Osteocyte (in vitro differentiated cells): ENCODE measurements at regions not wholly inside any gene's neighbourhood (a gene's known extent, or its start where the extent isn't known, plus 50 kb on each side); places are given as distances from the start of the nearest gene placed in this dataset.

Experiments used
- DNase-seq: peaks from one replicate; pipeline ENCODE4 v3.0.0; 2021; ENCODE audit warnings: mixed read lengths; ENCODE audit not compliant: unreplicated experiment; ENCODE audit errors: extremely low spot score
- H3K27ac Mint-ChIP-seq: one replicate; pipeline ENCODE4 v1.8.0; 2021; ENCODE audit warnings: mild to moderate bottlenecking, mixed read lengths; ENCODE audit not compliant: unreplicated experiment
- H3K27me3 Mint-ChIP-seq: one replicate; pipeline ENCODE4 v1.8.0; 2021; ENCODE audit warnings: mixed read lengths; ENCODE audit not compliant: unreplicated experiment
- H3K36me3 Mint-ChIP-seq: one replicate; pipeline ENCODE4 v1.8.0; 2021; ENCODE audit warnings: mixed read lengths; ENCODE audit not compliant: unreplicated experiment
- H3K4me1 Mint-ChIP-seq: one replicate; pipeline ENCODE4 v1.8.0; 2021; ENCODE audit warnings: mixed read lengths; ENCODE audit not compliant: unreplicated experiment
- H3K4me3 Mint-ChIP-seq: one replicate; pipeline ENCODE4 v1.8.0; 2021; ENCODE audit warnings: mild to moderate bottlenecking, moderate library complexity, mixed read lengths; ENCODE audit not compliant: unreplicated experiment
- H3K9me3 Mint-ChIP-seq: one replicate; pipeline ENCODE4 v1.8.0; 2021; ENCODE audit warnings: mixed read lengths; ENCODE audit not compliant: unreplicated experiment
- TF ChIP-seq, protein P1 (sequence below): fragments of 200-600 bp; sonication (generic); IDR thresholded peaks from 2 replicates; pipeline ENCODE4 v1.5.0; 2021; ENCODE audit warnings: antibody characterized with exemption, mild to moderate bottlenecking, moderate library complexity

GRCh38 chr7:131948434-131949053 lies 392.1 kb upstream of the PODXL start:
- Mint-ChIP-seq H3K4me1 (peaks cover 17% of the 10 kb centered on the region), H3K27ac (no peak overlapping the region), H3K4me3 (no peak overlapping the region), H3K9me3 (no peaks in the 10 kb centered on the region), H3K36me3 (no peaks in the 10 kb centered on the region), H3K27me3 (peaks cover 5% of the 10 kb centered on the region)
- TF ChIP-seq, protein P1, sequence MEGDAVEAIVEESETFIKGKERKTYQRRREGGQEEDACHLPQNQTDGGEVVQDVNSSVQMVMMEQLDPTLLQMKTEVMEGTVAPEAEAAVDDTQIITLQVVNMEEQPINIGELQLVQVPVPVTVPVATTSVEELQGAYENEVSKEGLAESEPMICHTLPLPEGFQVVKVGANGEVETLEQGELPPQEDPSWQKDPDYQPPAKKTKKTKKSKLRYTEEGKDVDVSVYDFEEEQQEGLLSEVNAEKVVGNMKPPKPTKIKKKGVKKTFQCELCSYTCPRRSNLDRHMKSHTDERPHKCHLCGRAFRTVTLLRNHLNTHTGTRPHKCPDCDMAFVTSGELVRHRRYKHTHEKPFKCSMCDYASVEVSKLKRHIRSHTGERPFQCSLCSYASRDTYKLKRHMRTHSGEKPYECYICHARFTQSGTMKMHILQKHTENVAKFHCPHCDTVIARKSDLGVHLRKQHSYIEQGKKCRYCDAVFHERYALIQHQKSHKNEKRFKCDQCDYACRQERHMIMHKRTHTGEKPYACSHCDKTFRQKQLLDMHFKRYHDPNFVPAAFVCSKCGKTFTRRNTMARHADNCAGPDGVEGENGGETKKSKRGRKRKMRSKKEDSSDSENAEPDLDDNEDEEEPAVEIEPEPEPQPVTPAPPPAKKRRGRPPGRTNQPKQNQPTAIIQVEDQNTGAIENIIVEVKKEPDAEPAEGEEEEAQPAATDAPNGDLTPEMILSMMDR, result no peak
- DNase-seq, result peak; percentile 63

GRCh38 chr7:131947661-131948060 lies 391.2 kb upstream of the PODXL start:
- Mint-ChIP-seq H3K36me3 (no peaks in the 10 kb centered on the region), H3K27me3 (peaks cover 5% of the 10 kb centered on the region), H3K27ac (no peak overlapping the region), H3K4me1 (peaks cover 17% of the 10 kb centered on the region), H3K4me3 (no peak overlapping the region), H3K9me3 (peaks cover under 1% of the 10 kb centered on the region)
- DNase-seq, result no peak
- TF ChIP-seq, protein P1, result no peak

- no peak overlapping the region for H3K4me3 Mint-ChIP-seq
These were observed 389.6 kb upstream of the PODXL start for GRCh38 chr7:131945957-131946544.

GRCh38 chr7:131945313-131945911 lies 389.0 kb upstream of the PODXL start:
- Mint-ChIP-seq H3K4me3 (peak overlapping the region; percentile 61), H3K27me3 (peaks cover 5% of the 10 kb centered on the region), H3K9me3 (peaks cover 7% of the 10 kb centered on the region), H3K36me3 (no peaks in the 10 kb centered on the region), H3K27ac (no peak overlapping the region), H3K4me1 (peaks cover 13% of the 10 kb centered on the region)
- TF ChIP-seq, protein P1, result peak; percentile 99
- DNase-seq, result peak; percentile 88

More at GRCh38 chr7:131945957-131946544, 389.6 kb upstream of the PODXL start:
- peaks cover 5% of the 10 kb centered on the region for H3K27me3 Mint-ChIP-seq
- peaks cover 7% of the 10 kb centered on the region for H3K9me3 Mint-ChIP-seq
- TF ChIP-seq, protein P1, result no peak
- DNase-seq, result peak; percentile 62
- no peak overlapping the region for H3K27ac Mint-ChIP-seq
- peaks cover 17% of the 10 kb centered on the region for H3K4me1 Mint-ChIP-seq
- no peaks in the 10 kb centered on the region for H3K36me3 Mint-ChIP-seq

- Mint-ChIP-seq H3K27ac (no peak overlapping the region), H3K4me1 (peaks cover 13% of the 10 kb centered on the region), H3K36me3 (no peaks in the 10 kb centered on the region), H3K9me3 (peaks cover 7% of the 10 kb centered on the region), H3K4me3 (no peak overlapping the region), H3K27me3 (peaks cover 5% of the 10 kb centered on the region)
- peak; percentile 75 for DNase-seq
- TF ChIP-seq, protein P1, result no peak
These were observed 388.2 kb upstream of the PODXL start for GRCh38 chr7:131944556-131945069.
